Activated CD4-positive, alpha-beta T cell treated with anti-CD3 and anti-CD28 coated beads for 36 hours (primary cell): ENCODE measurements at regions not wholly inside any gene's neighbourhood (a gene's known extent, or its start where the extent isn't known, plus 50 kb on each side); places are given as distances from the start of the nearest gene placed in this dataset.

ENCODE experiments used
- ATAC-seq: fragments of 200-7000 bp; cut with Tn5 transposase; one replicate; pipeline ENCODE4 v1.10.0; 2021; ENCODE audit warnings: mild to moderate bottlenecking, moderate library complexity
- CTCF ChIA-PET: fragments of 350-600 bp; sonication (Branson Sonifier 250); formaldehyde crosslinking; loops from one replicate; lab custom pipeline; 2021; ENCODE audit warnings: antibody characterized with exemption; lab: Charles Lee
- POLR2A ChIA-PET: fragments of 350-600 bp; sonication (Branson Sonifier 250); formaldehyde crosslinking; loops from one replicate; lab custom pipeline; 2021; ENCODE audit warnings: antibody characterized with exemption, inconsistent platforms; lab: Charles Lee
- DNase-seq: peaks from one replicate; pipeline ENCODE4 v3.0.0-alpha.2; 2020
- H3K27ac Mint-ChIP-seq: one replicate; pipeline ENCODE4 v1.8.0; 2021; ENCODE audit warnings: mixed read lengths
- H3K27me3 Mint-ChIP-seq: one replicate; pipeline ENCODE4 v1.8.0; 2021; ENCODE audit warnings: mixed read lengths
- H3K36me3 Mint-ChIP-seq: one replicate; pipeline ENCODE4 v1.8.0; 2021; ENCODE audit warnings: low read depth, mixed read lengths
- H3K4me1 Mint-ChIP-seq: one replicate; pipeline ENCODE4 v1.8.0; 2021; ENCODE audit warnings: mixed read lengths
- H3K4me3 Mint-ChIP-seq: one replicate; pipeline ENCODE4 v1.8.0; 2021; ENCODE audit warnings: mild to moderate bottlenecking, moderate library complexity, mixed read lengths
- H3K9me3 Mint-ChIP-seq: one replicate; pipeline ENCODE4 v1.8.0; 2021; ENCODE audit warnings: low read depth, mixed read lengths
- intact Hi-C, 2 experiments: fragments of 100-400 bp; cut with DNase I in 1 of 2; cut with micrococcal nuclease in 1 of 2; formaldehyde crosslinking; loops; one replicate each; pipeline versions ENCODE4 v1.14.2 to v1.15.1; 2022 to 2024; cut with DNase I, micrococcal nuclease

- intact Hi-C loops, result no loop called here
- CTCF ChIA-PET, result no interaction called here
- H3K36me3 Mint-ChIP-seq, result no peaks in the 10 kb centered on the region
- H3K4me1 Mint-ChIP-seq, result no peaks in the 10 kb centered on the region
- DNase-seq, result no peak
- no peak overlapping the region for H3K27ac Mint-ChIP-seq
- no peak overlapping the region for H3K4me3 Mint-ChIP-seq
- no peak for ATAC-seq
- H3K27me3 Mint-ChIP-seq, result no peaks in the 10 kb centered on the region
- POLR2A ChIA-PET, result no interaction called here
- peaks cover 3% of the 10 kb centered on the region for H3K9me3 Mint-ChIP-seq
Measured at GRCh38 chr11:26905368-26905767, 88.5 kb upstream of the FIBIN start.

GRCh38 chr11:26909515-26909914 is 84.4 kb upstream of the FIBIN start:
- Mint-ChIP-seq H3K4me1 (no peaks in the 10 kb centered on the region), H3K27me3 (no peaks in the 10 kb centered on the region), H3K9me3 (peaks cover 3% of the 10 kb centered on the region), H3K4me3 (no peak overlapping the region), H3K36me3 (no peaks in the 10 kb centered on the region), H3K27ac (no peak overlapping the region)
- CTCF ChIA-PET, result interaction anchor here (1.0 kb wide), 1 partner anchor 21 kb away, joined by 3 read pairs; no protein-coding TSS in a partner anchor
- ATAC-seq (no peak), DNase-seq (no peak)
- intact Hi-C loops, result no loop called here
- POLR2A ChIA-PET, result no interaction called here

- CTCF ChIA-PET, result no interaction called here
- POLR2A ChIA-PET, result no interaction called here
- peaks cover 3% of the 10 kb centered on the region for H3K9me3 Mint-ChIP-seq
Measured at GRCh38 chr11:26909991-26910591, 83.8 kb upstream of the FIBIN start.

GRCh38 chr11:26914968-26915367 is 78.9 kb upstream of the FIBIN start:
- CTCF ChIA-PET, result no interaction called here
- H3K9me3 Mint-ChIP-seq, result no peaks in the 10 kb centered on the region
- no peak for ATAC-seq
- no peaks in the 10 kb centered on the region for H3K36me3 Mint-ChIP-seq
- H3K27me3 Mint-ChIP-seq, result no peaks in the 10 kb centered on the region
- POLR2A ChIA-PET, result no interaction called here
- H3K27ac Mint-ChIP-seq, result no peak overlapping the region
- no peaks in the 10 kb centered on the region for H3K4me1 Mint-ChIP-seq
- intact Hi-C loops, result no loop called here
- H3K4me3 Mint-ChIP-seq, result no peak overlapping the region
- DNase-seq, result no peak

More at GRCh38 chr11:26909991-26910591, 83.8 kb upstream of the FIBIN start:
- DNase-seq (no peak), ATAC-seq (no peak)
- Mint-ChIP-seq H3K36me3 (no peaks in the 10 kb centered on the region), H3K27ac (no peak overlapping the region), H3K4me3 (no peak overlapping the region), H3K4me1 (no peaks in the 10 kb centered on the region), H3K27me3 (no peaks in the 10 kb centered on the region)
- intact Hi-C loops, result no loop called here

GRCh38 chr11:26916805-26917204 is 77.1 kb upstream of the FIBIN start:
- no peak for ATAC-seq
- Mint-ChIP-seq H3K4me1 (no peaks in the 10 kb centered on the region), H3K27me3 (no peaks in the 10 kb centered on the region), H3K4me3 (no peak overlapping the region), H3K9me3 (no peaks in the 10 kb centered on the region), H3K27ac (no peak overlapping the region), H3K36me3 (no peaks in the 10 kb centered on the region)
- CTCF ChIA-PET, result no interaction called here
- POLR2A ChIA-PET, result no interaction called here
- intact Hi-C loops, result no loop called here
- no peak for DNase-seq

- POLR2A ChIA-PET, result interaction anchor here (0.6 kb wide), 1 partner anchor 356 kb away, joined by 5 read pairs; no protein-coding TSS in a partner anchor
- no peaks in the 10 kb centered on the region for H3K4me1 Mint-ChIP-seq
- H3K27me3 Mint-ChIP-seq, result no peaks in the 10 kb centered on the region
- peaks cover 3% of the 10 kb centered on the region for H3K9me3 Mint-ChIP-seq
- ATAC-seq, result no peak
- H3K36me3 Mint-ChIP-seq, result no peaks in the 10 kb centered on the region
- H3K27ac Mint-ChIP-seq, result no peak overlapping the region
- CTCF ChIA-PET, result no interaction called here
- intact Hi-C loops, result no loop called here
- DNase-seq, result no peak
- no peak overlapping the region for H3K4me3 Mint-ChIP-seq
Measured at GRCh38 chr11:26928582-26928981, 65.3 kb upstream of the FIBIN start.

GRCh38 chr11:26929806-26930517 is 64.0 kb upstream of the FIBIN start:
- H3K27me3 Mint-ChIP-seq, result no peaks in the 10 kb centered on the region
- ATAC-seq, result no peak
- DNase-seq, result no peak
- H3K4me1 Mint-ChIP-seq, result no peaks in the 10 kb centered on the region
- POLR2A ChIA-PET, result no interaction called here
- peaks cover 3% of the 10 kb centered on the region for H3K9me3 Mint-ChIP-seq
- CTCF ChIA-PET, result interaction anchor here (1.3 kb wide), 1 partner anchor 21 kb away, joined by 3 read pairs; no protein-coding TSS in a partner anchor
- H3K36me3 Mint-ChIP-seq, result no peaks in the 10 kb centered on the region
- H3K27ac Mint-ChIP-seq, result no peak overlapping the region
- H3K4me3 Mint-ChIP-seq, result no peak overlapping the region
- intact Hi-C loops, result no loop called here

GRCh38 chr11:26930518-26931247 is 63.2 kb upstream of the FIBIN start:
- DNase-seq (no peak), ATAC-seq (no peak)
- no peaks in the 10 kb centered on the region for H3K36me3 Mint-ChIP-seq
- no peak overlapping the region for H3K4me3 Mint-ChIP-seq
- ChIA-PET CTCF (interaction anchor here (1.3 kb wide), 1 partner anchor 22 kb away, joined by 3 read pairs; no protein-coding TSS in a partner anchor), POLR2A (no interaction called here)
- H3K27ac Mint-ChIP-seq, result no peak overlapping the region
- intact Hi-C loops, result no loop called here
- peaks cover 6% of the 10 kb centered on the region for H3K9me3 Mint-ChIP-seq
- no peaks in the 10 kb centered on the region for H3K4me1 Mint-ChIP-seq
- H3K27me3 Mint-ChIP-seq, result no peaks in the 10 kb centered on the region

GRCh38 chr11:26931248-26931631 is 62.7 kb upstream of the FIBIN start:
- ChIA-PET CTCF (interaction anchor here (1.3 kb wide), 1 partner anchor 22 kb away, joined by 3 read pairs; no protein-coding TSS in a partner anchor), POLR2A (no interaction called here)
- no peak overlapping the region for H3K27ac Mint-ChIP-seq
- ATAC-seq, result no peak
- peaks cover 10% of the 10 kb centered on the region for H3K9me3 Mint-ChIP-seq
- no peak overlapping the region for H3K4me3 Mint-ChIP-seq
- no peaks in the 10 kb centered on the region for H3K36me3 Mint-ChIP-seq
- H3K4me1 Mint-ChIP-seq, result no peaks in the 10 kb centered on the region
- no peak for DNase-seq
- intact Hi-C loops, result no loop called here
- H3K27me3 Mint-ChIP-seq, result no peaks in the 10 kb centered on the region

GRCh38 chr11:26931881-26932280 is 62.0 kb upstream of the FIBIN start:
- Mint-ChIP-seq H3K4me3 (no peak overlapping the region), H3K9me3 (peaks cover 10% of the 10 kb centered on the region), H3K4me1 (no peaks in the 10 kb centered on the region), H3K27me3 (no peaks in the 10 kb centered on the region), H3K27ac (no peak overlapping the region), H3K36me3 (no peaks in the 10 kb centered on the region)
- DNase-seq (no peak), ATAC-seq (no peak)
- POLR2A ChIA-PET, result no interaction called here
- intact Hi-C loops, result no loop called here
- CTCF ChIA-PET, result interaction anchor here (1.2 kb wide), 1 partner anchor 13 kb away, joined by 3 read pairs; no protein-coding TSS in a partner anchor

- DNase-seq (no peak), ATAC-seq (no peak)
- no peaks in the 10 kb centered on the region for H3K36me3 Mint-ChIP-seq
- POLR2A ChIA-PET, result no interaction called here
- no peaks in the 10 kb centered on the region for H3K27me3 Mint-ChIP-seq
- intact Hi-C loops, result no loop called here
- CTCF ChIA-PET, result no interaction called here
- no peak overlapping the region for H3K4me3 Mint-ChIP-seq
- H3K9me3 Mint-ChIP-seq, result peaks cover 8% of the 10 kb centered on the region
- no peaks in the 10 kb centered on the region for H3K4me1 Mint-ChIP-seq
- no peak overlapping the region for H3K27ac Mint-ChIP-seq
Measured at GRCh38 chr11:26936109-26936508, 57.8 kb upstream of the FIBIN start.
